ENCODE measurements at regions not wholly inside any gene's neighbourhood (a gene's known extent, or its start where the extent isn't known, plus 50 kb on each side); places are given as distances from the start of the nearest gene placed in this dataset.

- TF ChIP-seq CTCF (IDR thresholded peaks at IDR 0.05) (no peak), EP300 (IDR thresholded peaks at IDR 0.05) (no peak)
Measured at GRCh38 chr4:59869056-59869455, 1331.1 kb upstream of the ADGRL3 start.

Data from sigmoid colon (tissue), 4 donors.